ENCODE measurements at regions not wholly inside any gene's neighbourhood (a gene's known extent, or its start where the extent isn't known, plus 50 kb on each side); places are given as distances from the start of the nearest gene placed in this dataset.

DNA sequence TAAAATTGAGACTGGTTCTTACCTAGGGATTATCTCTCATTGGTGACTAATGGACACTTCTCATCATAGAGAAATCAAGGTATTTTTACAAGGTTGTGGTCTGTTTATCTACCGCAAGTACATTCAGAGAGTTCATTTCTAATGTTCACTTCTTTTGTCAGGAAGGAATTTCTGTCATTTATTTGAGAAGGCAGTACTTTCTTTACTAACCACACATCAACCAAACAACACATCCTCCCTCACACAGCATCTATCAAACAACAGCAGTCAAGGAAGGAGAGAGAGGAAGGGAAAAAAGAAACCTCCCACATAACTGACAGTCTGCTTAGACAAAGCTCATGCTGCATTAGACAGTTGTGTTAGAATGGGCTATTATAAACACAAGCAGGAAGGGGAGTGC lies 182.3 kb upstream of the KLF12 start:
- TF ChIP-seq, protein P1, sequence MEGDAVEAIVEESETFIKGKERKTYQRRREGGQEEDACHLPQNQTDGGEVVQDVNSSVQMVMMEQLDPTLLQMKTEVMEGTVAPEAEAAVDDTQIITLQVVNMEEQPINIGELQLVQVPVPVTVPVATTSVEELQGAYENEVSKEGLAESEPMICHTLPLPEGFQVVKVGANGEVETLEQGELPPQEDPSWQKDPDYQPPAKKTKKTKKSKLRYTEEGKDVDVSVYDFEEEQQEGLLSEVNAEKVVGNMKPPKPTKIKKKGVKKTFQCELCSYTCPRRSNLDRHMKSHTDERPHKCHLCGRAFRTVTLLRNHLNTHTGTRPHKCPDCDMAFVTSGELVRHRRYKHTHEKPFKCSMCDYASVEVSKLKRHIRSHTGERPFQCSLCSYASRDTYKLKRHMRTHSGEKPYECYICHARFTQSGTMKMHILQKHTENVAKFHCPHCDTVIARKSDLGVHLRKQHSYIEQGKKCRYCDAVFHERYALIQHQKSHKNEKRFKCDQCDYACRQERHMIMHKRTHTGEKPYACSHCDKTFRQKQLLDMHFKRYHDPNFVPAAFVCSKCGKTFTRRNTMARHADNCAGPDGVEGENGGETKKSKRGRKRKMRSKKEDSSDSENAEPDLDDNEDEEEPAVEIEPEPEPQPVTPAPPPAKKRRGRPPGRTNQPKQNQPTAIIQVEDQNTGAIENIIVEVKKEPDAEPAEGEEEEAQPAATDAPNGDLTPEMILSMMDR (IDR thresholded peaks at IDR 0.05): no peak
- no peak for TF ChIP-seq EZH2phosphoT487 (IDR thresholded peaks at IDR 0.05)
- no peak for TF ChIP-seq EZH2 (IDR thresholded peaks at IDR 0.05)

Measured in neural progenitor cell (in vitro differentiated cells).